ENCODE measurements at regions not wholly inside any gene's neighbourhood (a gene's known extent, or its start where the extent isn't known, plus 50 kb on each side); places are given as distances from the start of the nearest gene placed in this dataset.

GRCh38 chr10:57113545-57113944 is 752.5 kb upstream of the ZWINT start:
- H3K4me3 ChIP-seq (replicated peaks in 1 of 2; ENCODE audit: low read depth in 2 of 2, low read length in 2 of 2): no peak overlapping the region
- DNase-seq (ENCODE audit: low read depth in 2 of 2): no peak

GRCh38 chr10:57102236-57102635 is 741.2 kb upstream of the ZWINT start:
- no peak for DNase-seq (ENCODE audit: low read depth in 2 of 2)
- no peak overlapping the region for H3K4me3 ChIP-seq (replicated peaks in 1 of 2; ENCODE audit: low read depth in 2 of 2, low read length in 2 of 2)
- TF ChIP-seq CTCF (IDR thresholded peaks at IDR 0.05; ENCODE audit: low read depth, low read length): no peak

More at GRCh38 chr10:57113545-57113944, 752.5 kb upstream of the ZWINT start:
- TF ChIP-seq CTCF (IDR thresholded peaks at IDR 0.05; ENCODE audit: low read depth, low read length): no peak

GRCh38 chr10:57098146-57098545 is 737.1 kb upstream of the ZWINT start:
- H3K4me3 ChIP-seq (replicated peaks in 1 of 2; ENCODE audit: low read depth in 2 of 2, low read length in 2 of 2): no peak overlapping the region
- no peak for TF ChIP-seq CTCF (IDR thresholded peaks at IDR 0.05; ENCODE audit: low read depth, low read length)
- no peak for DNase-seq (ENCODE audit: low read depth in 2 of 2)

- no peak overlapping the region for H3K4me3 ChIP-seq (replicated peaks in 1 of 2; ENCODE audit: low read depth in 2 of 2, low read length in 2 of 2)
- no peak for TF ChIP-seq CTCF (IDR thresholded peaks at IDR 0.05; ENCODE audit: low read depth, low read length)
- no peak for DNase-seq (ENCODE audit: low read depth in 2 of 2)
Measured at GRCh38 chr10:57096044-57096443, 735.0 kb upstream of the ZWINT start.

GRCh38 chr10:57094965-57095364 is 733.9 kb upstream of the ZWINT start:
- no peak for DNase-seq (ENCODE audit: low read depth in 2 of 2)
- TF ChIP-seq CTCF (IDR thresholded peaks at IDR 0.05; ENCODE audit: low read depth, low read length): no peak
- no peak overlapping the region for H3K4me3 ChIP-seq (replicated peaks in 1 of 2; ENCODE audit: low read depth in 2 of 2, low read length in 2 of 2)

GRCh38 chr10:57094083-57094482 is 733.0 kb upstream of the ZWINT start:
- H3K4me3 ChIP-seq (replicated peaks in 1 of 2; ENCODE audit: low read depth in 2 of 2, low read length in 2 of 2): no peak overlapping the region
- TF ChIP-seq CTCF (IDR thresholded peaks at IDR 0.05; ENCODE audit: low read depth, low read length): no peak
- no peak for DNase-seq (ENCODE audit: low read depth in 2 of 2)

- no peak for DNase-seq (ENCODE audit: low read depth in 2 of 2)
- TF ChIP-seq CTCF (IDR thresholded peaks at IDR 0.05; ENCODE audit: low read depth, low read length): no peak
- H3K4me3 ChIP-seq (replicated peaks in 1 of 2; ENCODE audit: low read depth in 2 of 2, low read length in 2 of 2): no peak overlapping the region
Measured at GRCh38 chr10:57053530-57053929, 692.5 kb upstream of the ZWINT start.
